Lung (tissue), 11 donors: ENCODE measurements at regions not wholly inside any gene's neighbourhood (a gene's known extent, or its start where the extent isn't known, plus 50 kb on each side); places are given as distances from the start of the nearest gene placed in this dataset.

Experiments used
- ATAC-seq: fragments of 200-7000 bp; cut with Tn5 transposase; one replicate; pipeline ENCODE4 v1.9.1; 2020; ENCODE audit warnings: moderate number of reproducible peaks; ENCODE audit not compliant: insufficient read depth, low FRiP score
- DNase-seq, 3 donors: peaks; one replicate each; pipeline ENCODE4 v3.0.0-alpha.2; 2013 to 2017
- H3K27ac ChIP-seq, 2 donors: one replicate each; pipeline ENCODE4 v1.5.1; 2013; ENCODE audit warnings: mild to moderate bottlenecking in 2 of 2, moderate library complexity in 2 of 2, control low read depth in 1 of 2, inconsistent platforms in 1 of 2, low read depth in 1 of 2, low read length in 1 of 2
- H3K27me3 ChIP-seq, 3 donors: one replicate each; pipeline ENCODE4 v1.5.1; 2013; ENCODE audit warnings: low read length in 2 of 3; ENCODE audit not compliant: control insufficient read depth in 3 of 3, insufficient read depth in 3 of 3
- H3K36me3 ChIP-seq, 4 donors: one replicate each; pipeline ENCODE4 v1.5.1; 2013; ENCODE audit warnings: low read length in 4 of 4, mild to moderate bottlenecking in 1 of 4, moderate library complexity in 1 of 4; ENCODE audit not compliant: control insufficient read depth in 4 of 4, insufficient read depth in 4 of 4
- H3K4me1 ChIP-seq, 5 donors: one replicate each; pipeline ENCODE4 v1.5.1; 2013; ENCODE audit warnings: low read length in 5 of 5, mild to moderate bottlenecking in 2 of 5, moderate library complexity in 1 of 5; ENCODE audit not compliant: control insufficient read depth in 5 of 5, insufficient read depth in 5 of 5
- H3K4me3 ChIP-seq: one replicate; pipeline ENCODE4 v1.5.1; 2013; ENCODE audit warnings: mild to moderate bottlenecking, control low read depth, moderate library complexity
- H3K9ac ChIP-seq, 2 donors: one replicate each; pipeline ENCODE4 v1.5.1; 2013; ENCODE audit warnings: low read length in 2 of 2, control low read depth in 1 of 2; ENCODE audit not compliant: insufficient read depth in 1 of 2
- H3K9me3 ChIP-seq, 4 donors: one replicate each; pipeline ENCODE4 v1.5.1; 2013; ENCODE audit warnings: low read length in 3 of 4, mild to moderate bottlenecking in 1 of 4, moderate library complexity in 1 of 4; ENCODE audit not compliant: control insufficient read depth in 4 of 4, insufficient read depth in 3 of 4
- CTCF ChIP-seq: IDR thresholded peaks from 2 replicates; pipeline ENCODE4 v1.5.1; 2012; ENCODE audit warnings: mild to moderate bottlenecking; ENCODE audit errors: control extremely low read depth, extremely low read depth
- WGBS, 2 donors: extraction: QIAGEN DNeasy Blood & Tissue Kit; methylation state at CpG; one replicate each; pipeline ENCODE4 v1.1.7; 2013; 5-methylcytosine and 5-hydroxymethylcytosine counted together
- donor health status: control.
- donor health status: control.
- donor health status: Bipolar disorder and iron deficiency.
- donor health status: healthy.
- donor health status: DM: yes; HTN: yes; CAD: no.

GRCh38 chr5:124661317-124662141 is 84.9 kb downstream of the ZNF608 start:
- 41 to 68% methylated on average over 7 of the region's 7 CpGs for WGBS, 2 donors
- H3K27me3 ChIP-seq = no peaks in the 10 kb centered on the region
- no peaks in the 10 kb centered on the region for H3K9me3 ChIP-seq
- H3K9ac ChIP-seq = peak overlapping the region in 1 of 2 donors; percentile 20
- peak overlapping the region in 1 of 2 donors; percentile 80 for H3K27ac ChIP-seq
- H3K4me1 ChIP-seq = peaks cover 12 to 69% (median 52%) of the 10 kb centered on the region in 5 donors
- H3K4me3 ChIP-seq = no peak overlapping the region
- H3K36me3 ChIP-seq = peaks cover 0 to 4% (median 0%) of the 10 kb centered on the region in 4 donors
- TF ChIP-seq CTCF = no peak
- DNase-seq (peak; percentile 70 to 88 (median 85)), ATAC-seq (peak; percentile 66)

- DNase-seq (peak in 2 of 3 donors; percentile 46 to 68), ATAC-seq (no peak)
- Histone ChIP-seq H3K4me3 (no peak overlapping the region), H3K9ac (peak overlapping the region in 1 of 2 donors; percentile 34), H3K36me3 (peaks cover 0 to 4% (median 0%) of the 10 kb centered on the region in 4 donors), H3K27me3 (no peaks in the 10 kb centered on the region), H3K9me3 (no peaks in the 10 kb centered on the region), H3K27ac (peak overlapping the region in 1 of 2 donors; percentile 73), H3K4me1 (peaks cover 12 to 79% (median 57%) of the 10 kb centered on the region in 5 donors)
- no peak for TF ChIP-seq CTCF
- WGBS, 2 donors = 77 to 86% methylated on average over 6 of the region's 6 CpGs
Measured at GRCh38 chr5:124660229-124661093, 86.0 kb downstream of the ZNF608 start.

GRCh38 chr5:124659798-124660197 is 86.6 kb downstream of the ZNF608 start:
- Histone ChIP-seq H3K27me3 (no peaks in the 10 kb centered on the region), H3K4me3 (no peak overlapping the region), H3K36me3 (peaks cover 0 to 4% (median 0%) of the 10 kb centered on the region in 4 donors), H3K27ac (no peak overlapping the region), H3K4me1 (peaks cover 12 to 86% (median 62%) of the 10 kb centered on the region in 5 donors), H3K9ac (no peak overlapping the region), H3K9me3 (no peaks in the 10 kb centered on the region)
- 65 to 76% methylated on average over 4 of the region's 4 CpGs for WGBS, 2 donors
- no peak for ATAC-seq
- no peak for DNase-seq
- TF ChIP-seq CTCF = no peak
